H9 (cell line): ENCODE measurements at regions not wholly inside any gene's neighbourhood (a gene's known extent, or its start where the extent isn't known, plus 50 kb on each side); places are given as distances from the start of the nearest gene placed in this dataset.

Experiments
- DNase-seq: peaks from one replicate; pipeline ENCODE4 v3.0.0-alpha.2; 2017
- H2AFZ ChIP-seq: one replicate; pipeline ENCODE4 v1.6.1; 2013; ENCODE audit warnings: mild to moderate bottlenecking, low read length, control low read depth, moderate library complexity
- H2AK5ac ChIP-seq: 2 replicates; pipeline ENCODE4 v1.6.1; 2013; ENCODE audit warnings: low read length, control low read depth, mixed read lengths; ENCODE audit not compliant: insufficient read length
- H2BK120ac ChIP-seq: one replicate; pipeline ENCODE4 v1.6.1; 2013; ENCODE audit warnings: low read depth, mild to moderate bottlenecking, low read length, control low read depth, inconsistent platforms; ENCODE audit not compliant: poor library complexity, severe bottlenecking
- H2BK12ac ChIP-seq: 2 replicates; pipeline ENCODE4 v1.6.1; 2013; ENCODE audit warnings: low read length, control low read depth, mixed read lengths, low read depth; ENCODE audit not compliant: insufficient read length
- H2BK15ac ChIP-seq: 2 replicates; pipeline ENCODE4 v1.6.1; 2013; ENCODE audit warnings: low read depth, low read length, control low read depth
- H2BK20ac ChIP-seq: one replicate; pipeline ENCODE4 v1.6.1; 2013; ENCODE audit warnings: low read depth, mild to moderate bottlenecking, low read length, control low read depth, inconsistent platforms; ENCODE audit not compliant: poor library complexity, severe bottlenecking
- H2BK5ac ChIP-seq: 2 replicates; pipeline ENCODE4 v1.6.1; 2013; ENCODE audit warnings: low read length, control low read depth, mixed read lengths; ENCODE audit not compliant: insufficient read length
- H3K14ac ChIP-seq: 2 replicates; pipeline ENCODE4 v1.6.1; 2013; ENCODE audit warnings: low read length, control low read depth; ENCODE audit not compliant: insufficient read depth
- H3K18ac ChIP-seq: 2 replicates; pipeline ENCODE4 v1.6.1; 2013; ENCODE audit warnings: low read depth, mild to moderate bottlenecking, mixed read lengths, low read length, control low read depth; ENCODE audit not compliant: insufficient read length
- H3K23ac ChIP-seq: 2 replicates; pipeline ENCODE4 v1.6.1; 2013; ENCODE audit warnings: low read length, control low read depth, mixed read lengths, low read depth; ENCODE audit not compliant: insufficient read length
- H3K23me2 ChIP-seq: 2 replicates; pipeline ENCODE4 v1.6.1; 2013; ENCODE audit warnings: low read depth, mild to moderate bottlenecking, mixed read lengths, low read length, control low read depth; ENCODE audit not compliant: insufficient read length, poor library complexity, severe bottlenecking
- H3K27ac ChIP-seq: 2 replicates; pipeline ENCODE4 v1.5.1; 2013; ENCODE audit warnings: low read length, control low read depth, mixed read lengths, low read depth; ENCODE audit not compliant: insufficient read length
- H3K27me3 ChIP-seq: 2 replicates; pipeline ENCODE4 v1.6.1; 2013; ENCODE audit warnings: low read length, control low read depth, inconsistent platforms; ENCODE audit not compliant: insufficient read depth
- H3K4ac ChIP-seq: 2 replicates; pipeline ENCODE4 v1.6.1; 2013; ENCODE audit warnings: low read depth, mild to moderate bottlenecking, control low read depth, inconsistent platforms, low read length, moderate library complexity
- H3K4me1 ChIP-seq: 2 replicates; pipeline ENCODE4 v1.6.1; 2013; ENCODE audit warnings: low read length, control low read depth, inconsistent platforms; ENCODE audit not compliant: insufficient read depth
- H3K4me2 ChIP-seq: 2 replicates; pipeline ENCODE4 v1.6.1; 2013; ENCODE audit warnings: low read length, control low read depth, mixed read lengths; ENCODE audit not compliant: insufficient read length, insufficient read depth
- H3K56ac ChIP-seq: 2 replicates; pipeline ENCODE4 v1.6.1; 2013; ENCODE audit warnings: low read depth, mild to moderate bottlenecking, mixed read lengths, low read length, control low read depth; ENCODE audit not compliant: insufficient read length
- H3K79me1 ChIP-seq: 2 replicates; pipeline ENCODE4 v1.6.1; 2013; ENCODE audit warnings: low read depth, mild to moderate bottlenecking, moderate library complexity, low read length, control low read depth, inconsistent platforms; ENCODE audit not compliant: insufficient read depth, poor library complexity, severe bottlenecking
- H3K79me2 ChIP-seq: 2 replicates; pipeline ENCODE4 v1.6.1; 2013; ENCODE audit warnings: low read length, control low read depth, inconsistent platforms; ENCODE audit not compliant: insufficient read depth
- H3K9ac ChIP-seq: 2 replicates; pipeline ENCODE4 v1.6.1; 2013; ENCODE audit warnings: low read length, control low read depth, mixed read lengths; ENCODE audit not compliant: insufficient read length; ENCODE audit errors: extremely low read depth
- H3K9me3 ChIP-seq: one replicate; pipeline ENCODE4 v1.6.1; 2013; ENCODE audit warnings: low read depth, low read length, inconsistent platforms; ENCODE audit not compliant: control insufficient read depth
- H3T11ph ChIP-seq: one replicate; pipeline ENCODE4 v1.6.1; 2013; ENCODE audit warnings: mild to moderate bottlenecking, low read length, control low read depth, inconsistent platforms
- H4K20me1 ChIP-seq: one replicate; pipeline ENCODE4 v1.6.1; 2013; ENCODE audit not compliant: control insufficient read depth, insufficient read length, insufficient read depth
- H4K5ac ChIP-seq: 2 replicates; pipeline ENCODE4 v1.6.1; 2013; ENCODE audit warnings: low read depth, mild to moderate bottlenecking, mixed read lengths, low read length, control low read depth; ENCODE audit not compliant: insufficient read length
- H4K8ac ChIP-seq: replicated peaks from 2 replicates; pipeline ENCODE4 v1.6.1; 2013; ENCODE audit warnings: low read length, control low read depth, mixed read lengths, low read depth; ENCODE audit not compliant: insufficient read length
- H4K91ac ChIP-seq: 2 replicates; pipeline ENCODE4 v1.6.1; 2013; ENCODE audit warnings: low read depth, mild to moderate bottlenecking, moderate library complexity, mixed read lengths, low read length, control low read depth; ENCODE audit not compliant: insufficient read length
- H3K27ac Mint-ChIP-seq, 3 experiments: 2 replicates in 2 of 3; 3 replicates in 1 of 3; pipeline ENCODE4 v1.8.0; 2020 to 2021; ENCODE audit warnings: mixed read lengths in 3 of 3, mild to moderate bottlenecking in 1 of 3, moderate library complexity in 1 of 3
- H3K27me3 Mint-ChIP-seq: 2 replicates; pipeline ENCODE4 v1.8.0; 2021; ENCODE audit warnings: low read depth, mild to moderate bottlenecking, moderate library complexity, mixed read lengths
- H3K36me3 Mint-ChIP-seq, 3 experiments: 2 replicates in 2 of 3; 3 replicates in 1 of 3; pipeline ENCODE4 v1.8.0; 2020 to 2021; ENCODE audit warnings: low read depth in 3 of 3, mixed read lengths in 3 of 3; ENCODE audit not compliant: insufficient read depth in 1 of 3
- H3K4me1 Mint-ChIP-seq, 2 experiments: 2 replicates each; pipeline ENCODE4 v1.8.0; 2020; ENCODE audit warnings: mixed read lengths in 2 of 2
- H3K4me3 Mint-ChIP-seq, 2 experiments: 2 replicates in 1 of 2; 3 replicates in 1 of 2; pipeline ENCODE4 v1.8.0; 2020 to 2021; ENCODE audit warnings: mild to moderate bottlenecking in 2 of 2, mixed read lengths in 2 of 2, moderate library complexity in 1 of 2
- H3K9me3 Mint-ChIP-seq, 2 experiments: 2 replicates in 1 of 2; 3 replicates in 1 of 2; pipeline ENCODE4 v1.8.0; 2020; ENCODE audit warnings: mild to moderate bottlenecking in 2 of 2, mixed read lengths in 2 of 2, moderate library complexity in 1 of 2
- WGBS: extraction: QIAGEN DNeasy Blood & Tissue Kit; methylation state at CpG from one replicate; pipeline ENCODE4 v1.1.7; 2013; ENCODE audit warnings: missing lambda C conversion rate, low lambda C conversion rate, mixed read lengths; ENCODE audit not compliant: insufficient read length; ENCODE audit errors: extremely low coverage; 5-methylcytosine and 5-hydroxymethylcytosine counted together
- TF ChIP-seq, protein P1 (sequence below): fragments of 200-600 bp; sonication (generic); conservative IDR thresholded peaks from 3 replicates; pipeline ENCODE4 v1.8.0; 2021; ENCODE audit warnings: antibody characterized with exemption, mild to moderate bottlenecking

GRCh38 chr16:86209202-86209601, 301.1 kb upstream of the FOXF1 start:
- Histone ChIP-seq H2BK5ac (no peak overlapping the region), H3K9ac (no peak overlapping the region), H2AFZ (no peak overlapping the region), H3K18ac (no peak overlapping the region), H3K56ac (no peak overlapping the region), H4K5ac (no peak overlapping the region), H3T11ph (no peak overlapping the region), H4K8ac (no peak overlapping the region), H3K14ac (no peak overlapping the region), H3K4ac (no peak overlapping the region), H3K27ac (no peak overlapping the region), H4K20me1 (no peaks in the 10 kb centered on the region), H4K91ac (no peak overlapping the region), H3K9me3 (no peaks in the 10 kb centered on the region), H3K27me3 (no peaks in the 10 kb centered on the region), H3K23ac (no peak overlapping the region), H3K79me2 (no peaks in the 10 kb centered on the region), H2BK12ac (no peak overlapping the region), H2BK120ac (no peak overlapping the region), H2AK5ac (no peak overlapping the region), H3K4me2 (no peak overlapping the region), H2BK15ac (no peak overlapping the region), H3K4me1 (no peaks in the 10 kb centered on the region), H3K23me2 (no peaks in the 10 kb centered on the region), H2BK20ac (no peak overlapping the region), H3K79me1 (no peaks in the 10 kb centered on the region)
- TF ChIP-seq, protein P1, sequence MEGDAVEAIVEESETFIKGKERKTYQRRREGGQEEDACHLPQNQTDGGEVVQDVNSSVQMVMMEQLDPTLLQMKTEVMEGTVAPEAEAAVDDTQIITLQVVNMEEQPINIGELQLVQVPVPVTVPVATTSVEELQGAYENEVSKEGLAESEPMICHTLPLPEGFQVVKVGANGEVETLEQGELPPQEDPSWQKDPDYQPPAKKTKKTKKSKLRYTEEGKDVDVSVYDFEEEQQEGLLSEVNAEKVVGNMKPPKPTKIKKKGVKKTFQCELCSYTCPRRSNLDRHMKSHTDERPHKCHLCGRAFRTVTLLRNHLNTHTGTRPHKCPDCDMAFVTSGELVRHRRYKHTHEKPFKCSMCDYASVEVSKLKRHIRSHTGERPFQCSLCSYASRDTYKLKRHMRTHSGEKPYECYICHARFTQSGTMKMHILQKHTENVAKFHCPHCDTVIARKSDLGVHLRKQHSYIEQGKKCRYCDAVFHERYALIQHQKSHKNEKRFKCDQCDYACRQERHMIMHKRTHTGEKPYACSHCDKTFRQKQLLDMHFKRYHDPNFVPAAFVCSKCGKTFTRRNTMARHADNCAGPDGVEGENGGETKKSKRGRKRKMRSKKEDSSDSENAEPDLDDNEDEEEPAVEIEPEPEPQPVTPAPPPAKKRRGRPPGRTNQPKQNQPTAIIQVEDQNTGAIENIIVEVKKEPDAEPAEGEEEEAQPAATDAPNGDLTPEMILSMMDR, result no peak
- Mint-ChIP-seq H3K27ac (peak overlapping the region in 2 of 3 experiments; percentile 5 to 95; a peak in 2 of 7 replicates), H3K9me3 (peaks cover 5 to 11% of the 10 kb centered on the region in 2 experiments; a peak in 3 of 5 replicates), H3K36me3 (peaks cover 0 to 10% (median 7%) of the 10 kb centered on the region in 3 experiments; a peak in 5 of 7 replicates), H3K4me3 (0 out of 5 replicates have a peak overlapping the region, but pooled peaks of 1 of the 2 experiments have one; percentile 2), H3K4me1 (peaks cover 6 to 11% of the 10 kb centered on the region in 2 experiments), H3K27me3 (peaks cover 15% of the 10 kb centered on the region)
- no CpG with 5 or more reads among the region's 2 CpGs for WGBS
- DNase-seq, result no peak
